ENCODE measurements at regions not wholly inside any gene's neighbourhood (a gene's known extent, or its start where the extent isn't known, plus 50 kb on each side); places are given as distances from the start of the nearest gene placed in this dataset.

DNA sequence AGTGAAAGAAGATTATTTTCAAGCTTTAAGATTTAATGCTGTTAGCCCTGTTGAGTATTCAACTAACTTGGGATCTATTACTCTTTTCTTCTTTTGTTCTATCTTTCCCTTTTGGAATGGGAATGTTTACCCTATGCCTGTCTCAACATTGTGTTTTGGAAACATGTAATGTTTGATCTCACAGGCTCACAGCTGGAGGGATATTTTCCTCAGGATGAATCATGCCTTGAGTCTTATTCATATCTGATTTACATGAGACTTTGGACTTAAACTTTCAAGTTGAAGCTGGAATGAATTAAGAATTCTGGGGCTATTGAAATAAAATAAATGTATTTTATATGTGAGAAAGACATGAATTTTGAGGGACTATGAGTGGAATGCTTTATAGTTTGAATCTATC is 607.8 kb upstream of the PTGER4 start:
- no peak overlapping the region for H3K18ac ChIP-seq (ENCODE audit: insufficient read length, low read depth, low read length)
- H2BK15ac ChIP-seq (ENCODE audit: low read depth, low read length): no peak overlapping the region
- H2AFZ ChIP-seq (ENCODE audit: low read length): no peak overlapping the region
- H3K4me1 Mint-ChIP-seq: peaks cover 0 to 7% of the 10 kb centered on the region in 2 experiments; a peak in 1 of 4 replicates
- no peaks in the 10 kb centered on the region for H3K4me1 ChIP-seq (ENCODE audit: insufficient read depth, low read length)
- H2BK120ac ChIP-seq (ENCODE audit: low read depth, low read length, poor library complexity, severe bottlenecking): no peak overlapping the region
- H3K4me3 Mint-ChIP-seq: no peak overlapping the region
- H2AK5ac ChIP-seq (ENCODE audit: insufficient read length, low read length): no peak overlapping the region
- H3K36me3 Mint-ChIP-seq (ENCODE audit: insufficient read depth in 1 of 3, low read depth in 3 of 3): no peaks in the 10 kb centered on the region; a peak in 1 of 7 replicates
- no peak overlapping the region for H2BK12ac ChIP-seq (ENCODE audit: insufficient read length, low read depth, low read length)
- no peak overlapping the region for H3T11ph ChIP-seq (ENCODE audit: low read length)
- H4K91ac ChIP-seq (ENCODE audit: insufficient read length, low read depth, low read length): no peak overlapping the region
- DNase-seq: no peak
- H3K9me3 ChIP-seq (ENCODE audit: control insufficient read depth, low read depth, low read length): no peaks in the 10 kb centered on the region
- H3K79me1 ChIP-seq (ENCODE audit: insufficient read depth, low read depth, low read length, poor library complexity, severe bottlenecking): no peaks in the 10 kb centered on the region
- no peak overlapping the region for H3K4me2 ChIP-seq (ENCODE audit: insufficient read depth, insufficient read length, low read length)
- no peak overlapping the region for H3K9ac ChIP-seq (ENCODE audit: extremely low read depth, insufficient read length, low read length)
- no peak overlapping the region for H2BK5ac ChIP-seq (ENCODE audit: insufficient read length, low read length)
- no peaks in the 10 kb centered on the region for H4K20me1 ChIP-seq (ENCODE audit: control insufficient read depth, insufficient read depth, insufficient read length)
- H3K9me3 Mint-ChIP-seq: peaks cover 2% of the 10 kb centered on the region in 2 experiments; a peak in 3 of 5 replicates
- H3K14ac ChIP-seq (ENCODE audit: insufficient read depth, low read length): no peak overlapping the region
- no peaks in the 10 kb centered on the region for H3K23me2 ChIP-seq (ENCODE audit: insufficient read length, low read depth, low read length, poor library complexity, severe bottlenecking)
- no peak overlapping the region for H2BK20ac ChIP-seq (ENCODE audit: low read depth, low read length, poor library complexity, severe bottlenecking)
- no peak overlapping the region for H4K8ac ChIP-seq (replicated peaks; ENCODE audit: insufficient read length, low read depth, low read length)
- no peak overlapping the region for H3K4ac ChIP-seq (ENCODE audit: low read depth, low read length)
- no peaks in the 10 kb centered on the region for H3K79me2 ChIP-seq (ENCODE audit: insufficient read depth, low read length)
- H3K27ac Mint-ChIP-seq: no peak overlapping the region
- no peak overlapping the region for H3K23ac ChIP-seq (ENCODE audit: insufficient read length, low read depth, low read length)
- H4K5ac ChIP-seq (ENCODE audit: insufficient read length, low read depth, low read length): no peak overlapping the region
- no peaks in the 10 kb centered on the region for H3K27me3 ChIP-seq (ENCODE audit: insufficient read depth, low read length)
- no peak overlapping the region for H3K56ac ChIP-seq (ENCODE audit: insufficient read length, low read depth, low read length)
- no peaks in the 10 kb centered on the region for H3K27me3 Mint-ChIP-seq (ENCODE audit: low read depth)
- no peak overlapping the region for H3K27ac ChIP-seq (ENCODE audit: insufficient read length, low read depth, low read length)
- TF ChIP-seq, protein P1, sequence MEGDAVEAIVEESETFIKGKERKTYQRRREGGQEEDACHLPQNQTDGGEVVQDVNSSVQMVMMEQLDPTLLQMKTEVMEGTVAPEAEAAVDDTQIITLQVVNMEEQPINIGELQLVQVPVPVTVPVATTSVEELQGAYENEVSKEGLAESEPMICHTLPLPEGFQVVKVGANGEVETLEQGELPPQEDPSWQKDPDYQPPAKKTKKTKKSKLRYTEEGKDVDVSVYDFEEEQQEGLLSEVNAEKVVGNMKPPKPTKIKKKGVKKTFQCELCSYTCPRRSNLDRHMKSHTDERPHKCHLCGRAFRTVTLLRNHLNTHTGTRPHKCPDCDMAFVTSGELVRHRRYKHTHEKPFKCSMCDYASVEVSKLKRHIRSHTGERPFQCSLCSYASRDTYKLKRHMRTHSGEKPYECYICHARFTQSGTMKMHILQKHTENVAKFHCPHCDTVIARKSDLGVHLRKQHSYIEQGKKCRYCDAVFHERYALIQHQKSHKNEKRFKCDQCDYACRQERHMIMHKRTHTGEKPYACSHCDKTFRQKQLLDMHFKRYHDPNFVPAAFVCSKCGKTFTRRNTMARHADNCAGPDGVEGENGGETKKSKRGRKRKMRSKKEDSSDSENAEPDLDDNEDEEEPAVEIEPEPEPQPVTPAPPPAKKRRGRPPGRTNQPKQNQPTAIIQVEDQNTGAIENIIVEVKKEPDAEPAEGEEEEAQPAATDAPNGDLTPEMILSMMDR (conservative IDR thresholded peaks at IDR 0.05): no peak

All from H9 (cell line).